KOPT-K1 (cell line): ENCODE measurements at regions not wholly inside any gene's neighbourhood (a gene's known extent, or its start where the extent isn't known, plus 50 kb on each side); places are given as distances from the start of the nearest gene placed in this dataset.

Source experiments
- H3K27ac ChIP-seq: fragments of 200-600 bp; sonication (generic); 2 replicates; pipeline ENCODE4 v1.5.1; 2016; ENCODE audit warnings: antibody characterized with exemption, mild to moderate bottlenecking, low read depth, low read length; ENCODE audit not compliant: poor library complexity, severe bottlenecking
- H3K36me3 ChIP-seq: fragments of 200-600 bp; sonication (generic); 2 replicates; pipeline ENCODE4 v1.5.1; 2017; ENCODE audit warnings: antibody characterized with exemption, mild to moderate bottlenecking, low read length, moderate library complexity; ENCODE audit not compliant: insufficient read depth
- H3K9me3 ChIP-seq: fragments of 200-600 bp; sonication (generic); 2 replicates; pipeline ENCODE4 v1.5.1; 2017; ENCODE audit warnings: antibody characterized with exemption, low read length, mild to moderate bottlenecking; ENCODE audit not compliant: insufficient read depth, poor library complexity, severe bottlenecking

GRCh38 chr3:17793542-17794195 is 51.2 kb upstream of the TBC1D5 start:
- Histone ChIP-seq H3K27ac (no peak overlapping the region), H3K36me3 (no peaks in the 10 kb centered on the region), H3K9me3 (peaks cover 8% of the 10 kb centered on the region)
